B cell (primary cell): ENCODE measurements at regions not wholly inside any gene's neighbourhood (a gene's known extent, or its start where the extent isn't known, plus 50 kb on each side); places are given as distances from the start of the nearest gene placed in this dataset.

Experiments
- ATAC-seq: fragments of 200-7000 bp; cut with Tn5 transposase; one replicate; pipeline ENCODE4 v1.10.0; 2021; ENCODE audit warnings: low read depth, mild to moderate bottlenecking, moderate number of reproducible peaks, moderate library complexity
- CTCF ChIA-PET: fragments of 350-600 bp; sonication (Branson Sonifier 250); formaldehyde crosslinking; loops from one replicate; lab custom pipeline; 2021; ENCODE audit warnings: antibody characterized with exemption, inconsistent platforms; lab: Charles Lee
- POLR2A ChIA-PET: fragments of 350-600 bp; sonication (Branson Sonifier 250); formaldehyde crosslinking; loops from one replicate; lab custom pipeline; 2021; ENCODE audit warnings: antibody characterized with exemption; lab: Charles Lee
- DNase-seq: peaks from one replicate; pipeline ENCODE4 v3.0.0; 2013
- H2AFZ ChIP-seq: 2 replicates; pipeline ENCODE4 v1.6.1; 2012; ENCODE audit warnings: mild to moderate bottlenecking, low read depth, low read length; ENCODE audit not compliant: insufficient read depth, poor library complexity, severe bottlenecking
- H3K27ac ChIP-seq, 2 donors: 1 replicate in 1 of 2; 2 replicates in 1 of 2; pipeline ENCODE4 v1.5.1; 2012 to 2013; ENCODE audit warnings: low read length in 2 of 2, mild to moderate bottlenecking in 2 of 2, moderate library complexity in 1 of 2
- H3K27me3 ChIP-seq, 4 experiments: fragments of 200-600 bp in 1 of 4; sonication (generic) in 1 of 4; replicated peaks in 1 of 4; 1 replicate in 2 of 4; 2 replicates in 2 of 4; pipeline versions ENCODE4 v1.6.1 to v1.7.0; 2013 to 2016; ENCODE audit warnings: low read length in 3 of 4, mild to moderate bottlenecking in 2 of 4, mixed read lengths in 1 of 4, moderate library complexity in 1 of 4; ENCODE audit not compliant: insufficient read depth in 4 of 4, control insufficient read depth in 3 of 4; ENCODE audit errors: control extremely low read depth in 1 of 4
- H3K36me3 ChIP-seq, 2 experiments: replicated peaks in 1 of 2; 1 replicate in 1 of 2; 2 replicates in 1 of 2; pipeline versions ENCODE4 v1.6.1 to v1.7.1; 2013; ENCODE audit warnings: low read length in 1 of 2; ENCODE audit not compliant: insufficient read depth in 2 of 2, control insufficient read depth in 1 of 2; ENCODE audit errors: control extremely low read depth in 1 of 2, extremely low read depth in 1 of 2
- H3K4me1 ChIP-seq, 2 donors: fragments of 200-600 bp in 1 of 2; sonication (generic) in 1 of 2; 1 replicate in 1 of 2; 2 replicates in 1 of 2; pipeline versions ENCODE4 v1.5.1 to v1.6.1; 2013 to 2017; ENCODE audit warnings: low read length in 2 of 2; ENCODE audit not compliant: control insufficient read depth in 2 of 2, insufficient read depth in 2 of 2
- H3K4me2 ChIP-seq: replicated peaks from 2 replicates; pipeline ENCODE3; 2012; ENCODE audit warnings: mild to moderate bottlenecking, low read depth, low read length; ENCODE audit not compliant: poor library complexity, severe bottlenecking
- H3K4me3 ChIP-seq, 5 experiments: fragments of 200-600 bp in 1 of 5; sonication (generic) in 1 of 5; 1 replicate in 3 of 5; 2 replicates in 2 of 5; pipeline versions ENCODE4 v1.5.1 to v1.7.0; 2011 to 2016; ENCODE audit warnings: low read length in 4 of 5, mild to moderate bottlenecking in 4 of 5, low read depth in 2 of 5, control low read depth in 1 of 5, moderate library complexity in 1 of 5; ENCODE audit not compliant: insufficient read depth in 1 of 5; ENCODE audit errors: control extremely low read depth in 1 of 5, extremely low read depth in 1 of 5
- H3K79me2 ChIP-seq: fragments of 200-600 bp; sonication (generic); one replicate; pipeline ENCODE4 v1.6.0; 2016; ENCODE audit warnings: low read length; ENCODE audit not compliant: control insufficient read depth, insufficient read depth
- H3K9ac ChIP-seq: fragments of 200-600 bp; sonication (generic); 2 replicates; pipeline ENCODE4 v1.6.1; 2017; ENCODE audit warnings: mild to moderate bottlenecking, low read length, moderate library complexity
- H3K9me3 ChIP-seq, 3 donors: one replicate each; pipeline versions ENCODE4 v1.6.1 to v1.7.1; 2013; ENCODE audit warnings: low read length in 2 of 3; ENCODE audit not compliant: control insufficient read depth in 2 of 3, insufficient read depth in 1 of 3; ENCODE audit errors: control extremely low read depth in 1 of 3
- H4K20me1 ChIP-seq: 2 replicates; pipeline ENCODE4 v1.6.0; 2012; ENCODE audit warnings: mild to moderate bottlenecking, low read length; ENCODE audit not compliant: insufficient read depth, control insufficient read depth, poor library complexity, severe bottlenecking
- H3K27ac Mint-ChIP-seq: one replicate; pipeline ENCODE4 v1.8.0; 2021; ENCODE audit warnings: mixed read lengths
- H3K27me3 Mint-ChIP-seq: one replicate; pipeline ENCODE4 v1.8.0; 2021; ENCODE audit warnings: mixed read lengths
- H3K4me1 Mint-ChIP-seq: one replicate; pipeline ENCODE4 v1.8.0; 2021; ENCODE audit warnings: mixed read lengths
- H3K4me3 Mint-ChIP-seq: one replicate; pipeline ENCODE4 v1.8.0; 2021; ENCODE audit warnings: mixed read lengths
- H3K9me3 Mint-ChIP-seq: one replicate; pipeline ENCODE4 v1.8.0; 2022; ENCODE audit warnings: mixed read lengths; ENCODE audit not compliant: insufficient read depth
- EZH2 ChIP-seq: IDR thresholded peaks from 2 replicates; pipeline ENCODE4 v1.6.1; 2012; ENCODE audit warnings: borderline replicate concordance, low read depth, mild to moderate bottlenecking, moderate library complexity, low read length; ENCODE audit not compliant: insufficient read depth, poor library complexity, severe bottlenecking
- WGBS: methylation state at CpG from one replicate; pipeline ENCODE4 v1.1.5; 2013; ENCODE audit warnings: missing lambda C conversion rate; ENCODE audit not compliant: insufficient coverage; 5-methylcytosine and 5-hydroxymethylcytosine counted together
- intact Hi-C: fragments of 100-400 bp; cut with micrococcal nuclease; formaldehyde crosslinking; loops from one replicate; pipeline ENCODE4 v1.10.0; 2022
- TF ChIP-seq, protein P1 (sequence below): fragments of 200-600 bp; IDR thresholded peaks from one replicate; pipeline ENCODE4 v1.8.0; 2022; ENCODE audit warnings: antibody characterized with exemption, mild to moderate bottlenecking

DNA sequence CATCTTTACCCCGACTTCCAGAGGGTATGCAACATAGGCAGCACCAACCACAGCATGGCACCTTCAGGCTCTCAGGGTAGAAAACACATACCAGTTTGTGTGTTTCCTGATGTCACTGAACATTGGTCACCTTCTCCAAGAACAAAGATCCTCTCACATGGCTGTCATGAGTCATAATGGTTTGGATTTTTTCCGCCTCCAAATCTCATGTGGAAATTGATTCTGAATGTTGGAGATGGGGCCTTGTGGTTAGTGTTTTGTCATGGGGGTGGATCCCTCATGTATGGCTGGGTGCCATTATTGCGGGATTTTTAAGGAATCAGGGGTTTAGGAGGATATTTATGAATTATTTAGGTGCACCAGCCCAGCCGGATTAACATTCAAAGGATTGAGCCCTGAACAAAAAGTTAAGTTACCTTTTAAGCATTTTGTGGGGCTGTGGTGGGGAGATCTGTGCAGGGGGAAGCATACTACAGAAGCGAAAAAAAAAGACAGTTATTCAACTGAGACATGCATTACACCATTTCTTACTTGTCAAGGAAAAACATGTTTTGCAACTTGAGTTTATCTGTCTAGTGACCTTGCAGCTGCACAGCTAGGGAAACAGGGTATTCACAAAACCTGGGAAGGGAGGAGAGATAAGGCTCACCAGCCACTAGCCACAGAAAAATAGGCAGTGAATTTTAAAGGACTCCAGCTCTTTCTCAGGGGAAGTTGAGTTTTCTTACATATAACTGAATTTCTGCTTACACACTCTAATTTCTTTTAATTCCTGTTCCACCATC lies 774.1 kb upstream of the AUTS2 start:
- Histone ChIP-seq H3K27ac (no peak overlapping the region), H2AFZ (no peak overlapping the region), H3K79me2 (no peaks in the 10 kb centered on the region), H3K27me3 (no peaks in the 10 kb centered on the region), H3K9ac (no peak overlapping the region), H3K9me3 (peaks cover 0 to 18% (median 0%) of the 10 kb centered on the region in 3 donors), H3K36me3 (no peaks in the 10 kb centered on the region), H3K4me1 (no peaks in the 10 kb centered on the region), H3K4me3 (no peak overlapping the region), H4K20me1 (no peaks in the 10 kb centered on the region), H3K4me2 (no peak overlapping the region)
- Mint-ChIP-seq H3K4me1 (no peaks in the 10 kb centered on the region), H3K27ac (no peak overlapping the region), H3K4me3 (no peak overlapping the region), H3K27me3 (no peaks in the 10 kb centered on the region), H3K9me3 (no peaks in the 10 kb centered on the region)
- no peak for TF ChIP-seq EZH2
- TF ChIP-seq, protein P1, sequence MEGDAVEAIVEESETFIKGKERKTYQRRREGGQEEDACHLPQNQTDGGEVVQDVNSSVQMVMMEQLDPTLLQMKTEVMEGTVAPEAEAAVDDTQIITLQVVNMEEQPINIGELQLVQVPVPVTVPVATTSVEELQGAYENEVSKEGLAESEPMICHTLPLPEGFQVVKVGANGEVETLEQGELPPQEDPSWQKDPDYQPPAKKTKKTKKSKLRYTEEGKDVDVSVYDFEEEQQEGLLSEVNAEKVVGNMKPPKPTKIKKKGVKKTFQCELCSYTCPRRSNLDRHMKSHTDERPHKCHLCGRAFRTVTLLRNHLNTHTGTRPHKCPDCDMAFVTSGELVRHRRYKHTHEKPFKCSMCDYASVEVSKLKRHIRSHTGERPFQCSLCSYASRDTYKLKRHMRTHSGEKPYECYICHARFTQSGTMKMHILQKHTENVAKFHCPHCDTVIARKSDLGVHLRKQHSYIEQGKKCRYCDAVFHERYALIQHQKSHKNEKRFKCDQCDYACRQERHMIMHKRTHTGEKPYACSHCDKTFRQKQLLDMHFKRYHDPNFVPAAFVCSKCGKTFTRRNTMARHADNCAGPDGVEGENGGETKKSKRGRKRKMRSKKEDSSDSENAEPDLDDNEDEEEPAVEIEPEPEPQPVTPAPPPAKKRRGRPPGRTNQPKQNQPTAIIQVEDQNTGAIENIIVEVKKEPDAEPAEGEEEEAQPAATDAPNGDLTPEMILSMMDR, result no peak
- intact Hi-C loops, result no loop called here
- ChIA-PET POLR2A (no interaction called here), CTCF (no interaction called here)
- ATAC-seq, result no peak
- no peak for DNase-seq
- WGBS, result 83% methylated on average over 4 of the region's 5 CpGs

DNA sequence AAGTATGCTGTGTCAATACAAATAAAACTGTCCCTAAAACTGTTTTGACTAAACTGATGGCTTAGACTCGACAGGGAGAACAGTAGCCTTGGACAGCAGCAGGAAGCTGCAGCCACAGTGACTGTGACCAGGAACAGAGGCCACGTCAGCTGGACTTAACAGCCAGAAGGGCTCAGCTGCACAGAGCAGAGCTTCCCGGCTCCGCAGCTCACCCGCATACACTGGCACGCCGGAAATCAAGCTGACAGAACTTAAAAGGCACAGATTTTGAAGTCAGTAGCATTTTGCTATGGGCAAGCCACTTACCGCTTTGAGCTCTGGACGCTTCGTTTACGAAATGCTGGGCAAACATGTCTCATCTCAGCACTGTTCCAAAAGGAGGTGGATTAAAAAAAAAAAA lies 769.7 kb upstream of the AUTS2 start:
- Mint-ChIP-seq H3K27me3 (no peaks in the 10 kb centered on the region), H3K4me1 (no peaks in the 10 kb centered on the region), H3K4me3 (no peak overlapping the region), H3K9me3 (peaks cover 5% of the 10 kb centered on the region), H3K27ac (no peak overlapping the region)
- H3K4me1 ChIP-seq, result no peaks in the 10 kb centered on the region
- H3K9me3 ChIP-seq, result peaks cover 0 to 9% (median 0%) of the 10 kb centered on the region in 3 donors
- ChIA-PET CTCF (no interaction called here), POLR2A (no interaction called here)
- ATAC-seq (no peak), DNase-seq (no peak)
- no peak overlapping the region for H3K9ac ChIP-seq
- no peak overlapping the region for H3K4me2 ChIP-seq
- H4K20me1 ChIP-seq, result no peaks in the 10 kb centered on the region
- TF ChIP-seq, protein P1, result no peak
- no peak overlapping the region for H2AFZ ChIP-seq
- no peaks in the 10 kb centered on the region for H3K79me2 ChIP-seq
- no peak overlapping the region for H3K4me3 ChIP-seq
- intact Hi-C loops, result no loop called here
- 80% methylated on average over 7 of the region's 11 CpGs for WGBS
- H3K36me3 ChIP-seq, result no peaks in the 10 kb centered on the region
- H3K27ac ChIP-seq, result no peak overlapping the region
- H3K27me3 ChIP-seq, result no peaks in the 10 kb centered on the region
